ENCODE measurements at regions not wholly inside any gene's neighbourhood (a gene's known extent, or its start where the extent isn't known, plus 50 kb on each side); places are given as distances from the start of the nearest gene placed in this dataset.

DNA sequence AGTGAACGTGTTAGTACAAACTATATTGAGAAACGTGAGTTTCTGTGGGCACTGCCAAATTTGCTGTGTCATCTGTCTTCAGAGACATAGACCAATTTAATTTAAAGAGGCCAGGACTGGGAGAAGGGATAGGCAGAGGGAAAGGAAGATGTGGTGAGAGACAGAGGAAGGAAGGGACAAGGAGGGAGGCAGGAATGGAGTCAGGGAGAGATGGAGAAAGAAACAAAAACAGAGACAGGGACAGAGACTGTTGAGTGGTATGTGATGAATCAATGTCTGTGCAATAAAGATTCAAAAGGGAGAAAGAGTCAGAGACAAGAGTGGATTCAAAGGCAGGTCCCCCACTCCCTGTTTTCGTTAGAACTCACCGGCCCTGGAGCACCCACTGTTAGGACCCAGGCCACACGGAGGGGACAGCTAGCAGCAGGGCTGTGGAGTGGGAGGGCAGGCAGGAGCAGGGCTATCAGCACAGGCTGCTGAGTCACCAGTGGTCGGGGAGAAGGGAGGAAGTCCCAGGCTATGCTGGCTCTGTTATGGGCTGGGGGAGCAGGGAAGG, 51.6 kb upstream of the CHD6 start:
- no peak for DNase-seq (ENCODE audit: low read depth)

DNA sequence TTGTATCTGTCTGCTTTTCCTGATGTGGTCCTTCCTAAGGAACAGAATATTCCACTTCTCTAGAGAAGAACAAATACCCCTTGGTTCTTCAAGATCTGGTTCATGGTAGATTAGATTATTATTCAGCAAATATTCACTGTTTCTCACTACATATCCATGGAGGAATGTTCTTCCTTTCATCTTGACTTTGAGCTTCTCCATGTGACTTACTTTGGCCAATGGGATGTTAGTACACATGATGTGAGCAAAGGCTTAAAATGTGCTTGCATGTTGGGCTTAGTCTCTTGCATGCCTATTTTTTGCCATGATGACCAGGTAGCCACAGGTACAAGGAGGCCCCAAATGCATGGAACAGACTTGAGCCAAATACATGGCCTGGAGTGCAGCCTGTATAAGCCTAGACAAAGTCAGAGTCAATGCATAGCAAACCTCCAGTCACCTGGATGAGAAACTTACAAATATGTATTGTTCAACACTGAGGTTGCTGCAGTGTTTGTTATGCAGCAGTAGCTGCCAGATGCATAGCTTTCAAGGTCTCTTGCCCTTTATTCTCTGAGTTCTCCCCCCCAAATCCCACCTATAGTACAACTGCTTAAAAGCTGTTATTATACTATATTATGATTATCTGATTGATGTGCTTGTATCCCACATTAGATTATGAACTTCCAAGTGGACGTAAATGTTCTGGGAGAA, 50.0 kb upstream of the CHD6 start:
- DNase-seq (ENCODE audit: low read depth), result no peak

Measured in fibroblast of gingiva (primary cell).